HEK293 (cell line): ENCODE measurements at regions not wholly inside any gene's neighbourhood (a gene's known extent, or its start where the extent isn't known, plus 50 kb on each side); places are given as distances from the start of the nearest gene placed in this dataset.

ENCODE experiments used
- CTCF ChIA-PET: fragments of 350-600 bp; formaldehyde crosslinking; extraction: SDS; loops from one replicate; lab custom pipeline; 2021; ENCODE audit warnings: antibody characterized with exemption; lab: Yijun Ruan, JAX
- POLR2A ChIA-PET: fragments of 300-600 bp; formaldehyde crosslinking; extraction: SDS; loops from one replicate; lab custom pipeline; 2020; ENCODE audit warnings: antibody characterized with exemption, inconsistent platforms; lab: Yijun Ruan, JAX
- H3K27ac ChIP-seq: fragments of 200-500 bp; sonication (Bioruptor generic); 2 replicates; pipeline ENCODE4 v1.5.1; 2014; ENCODE audit warnings: low read depth, low read length, control low read depth, inconsistent platforms; ENCODE audit errors: extremely low read depth
- H3K36me3 ChIP-seq, 2 experiments: fragments of 200-500 bp in 1 of 2; sonication (Bioruptor generic) in 1 of 2; 1 replicate in 1 of 2; 2 replicates in 1 of 2; pipeline ENCODE4 v1.5.1; 2014 to 2017; ENCODE audit warnings: inconsistent platforms in 2 of 2, low read length in 2 of 2; ENCODE audit not compliant: control insufficient read depth in 2 of 2, insufficient read depth in 1 of 2
- H3K4me1 ChIP-seq: fragments of 200-500 bp; sonication (Bioruptor generic); 2 replicates; pipeline ENCODE4 v1.5.1; 2014; ENCODE audit warnings: mild to moderate bottlenecking, low read length, inconsistent platforms; ENCODE audit not compliant: control insufficient read depth, insufficient read depth
- H3K4me3 ChIP-seq: 2 replicates; pipeline ENCODE4 v1.5.1; 2011; ENCODE audit warnings: low read depth, mild to moderate bottlenecking, control low read depth, low read length, moderate library complexity
- H3K9me3 ChIP-seq: fragments of 200-500 bp; sonication (Bioruptor generic); 2 replicates; pipeline ENCODE4 v1.5.1; 2014; ENCODE audit warnings: low read depth, low read length, inconsistent platforms; ENCODE audit not compliant: control insufficient read depth, insufficient read depth
- ELK4 ChIP-seq: IDR thresholded peaks from 2 replicates; pipeline ENCODE4 v1.6.1; 2011; ENCODE audit warnings: mild to moderate bottlenecking, low read depth, low read length, borderline replicate concordance
- IKZF3 ChIP-seq: fragments of 450-650 bp; IDR thresholded peaks from 2 replicates; pipeline ENCODE4 v1.5.0; 2018; ENCODE audit warnings: missing biosample characterization, mild to moderate bottlenecking, missing genetic modification characterization, moderate library complexity
- PBX3 ChIP-seq: sonication (generic); formaldehyde crosslinking; IDR thresholded peaks from 2 replicates; pipeline ENCODE4 v1.8.1; 2022; ENCODE audit warnings: mild to moderate bottlenecking, moderate library complexity, missing genetic modification reagents
- REPIN1 ChIP-seq: fragments of 450-650 bp; formaldehyde crosslinking; IDR thresholded peaks from 2 replicates; pipeline ENCODE4 v1.5.1; 2017; ENCODE audit warnings: missing biosample characterization, missing genetic modification characterization, low read depth
- SP2 ChIP-seq: fragments of 450-650 bp; formaldehyde crosslinking; IDR thresholded peaks from 2 replicates; pipeline ENCODE4 v1.5.1; 2016; ENCODE audit warnings: missing biosample characterization, missing genetic modification characterization
- ZBTB10 ChIP-seq: fragments of 450-650 bp; formaldehyde crosslinking; IDR thresholded peaks from 2 replicates; pipeline ENCODE4 v1.5.1; 2016; ENCODE audit warnings: missing biosample characterization, missing genetic modification characterization
- ZFP41 ChIP-seq: fragments of 450-650 bp; formaldehyde crosslinking; IDR thresholded peaks from 2 replicates; pipeline ENCODE4 v1.5.1; 2016; ENCODE audit warnings: missing biosample characterization, missing genetic modification characterization, borderline replicate concordance
- ZNF157 ChIP-seq: fragments of 450-650 bp; formaldehyde crosslinking; IDR thresholded peaks from 2 replicates; pipeline ENCODE4 v1.5.1; 2016; ENCODE audit warnings: missing biosample characterization, missing genetic modification characterization
- ZNF248 ChIP-seq: fragments of 450-650 bp; formaldehyde crosslinking; IDR thresholded peaks from 2 replicates; pipeline ENCODE4 v1.5.1; 2017; ENCODE audit warnings: missing biosample characterization, missing genetic modification characterization
- ZNF394 ChIP-seq: fragments of 450-650 bp; formaldehyde crosslinking; IDR thresholded peaks from 2 replicates; pipeline ENCODE4 v1.5.1; 2016; ENCODE audit warnings: missing biosample characterization, missing genetic modification characterization, mild to moderate bottlenecking, moderate library complexity, borderline replicate concordance
- ZNF433 ChIP-seq: fragments of 450-650 bp; formaldehyde crosslinking; IDR thresholded peaks from 2 replicates; pipeline ENCODE4 v1.5.1; 2016; ENCODE audit warnings: missing biosample characterization, missing genetic modification characterization, low read depth
- ZNF529 ChIP-seq: fragments of 450-650 bp; formaldehyde crosslinking; IDR thresholded peaks from 2 replicates; pipeline ENCODE4 v1.5.1; 2017; ENCODE audit warnings: missing genetic modification characterization, missing biosample characterization; ENCODE audit not compliant: insufficient replicate concordance
- ZNF544 ChIP-seq: fragments of 450-650 bp; formaldehyde crosslinking; IDR thresholded peaks from 2 replicates; pipeline ENCODE4 v1.5.0; 2017; ENCODE audit warnings: missing biosample characterization, missing genetic modification characterization
- ZNF623 ChIP-seq: fragments of 450-650 bp; formaldehyde crosslinking; IDR thresholded peaks from 2 replicates; pipeline ENCODE4 v1.5.1; 2016; ENCODE audit warnings: missing biosample characterization, missing genetic modification characterization
- ZNF785 ChIP-seq: fragments of 450-650 bp; formaldehyde crosslinking; IDR thresholded peaks from 2 replicates; pipeline ENCODE4 v1.5.1; 2016; ENCODE audit warnings: missing biosample characterization, missing genetic modification characterization
- ZSCAN16 ChIP-seq: fragments of 450-650 bp; formaldehyde crosslinking; IDR thresholded peaks from 2 replicates; pipeline ENCODE4 v1.5.1; 2016; ENCODE audit warnings: missing biosample characterization, missing genetic modification characterization
- TF ChIP-seq, protein P1 (sequence below): fragments of 450-650 bp; formaldehyde crosslinking; IDR thresholded peaks from 2 replicates; pipeline ENCODE4 v1.5.1; 2016; ENCODE audit warnings: missing biosample characterization, missing genetic modification characterization
- TF ChIP-seq, protein P2 (sequence below): fragments of 450-650 bp; formaldehyde crosslinking; IDR thresholded peaks from 2 replicates; pipeline ENCODE4 v1.5.1; 2016; ENCODE audit warnings: missing biosample characterization, missing genetic modification characterization
- TF ChIP-seq, protein P3 (sequence below): fragments of 450-650 bp; formaldehyde crosslinking; IDR thresholded peaks from 2 replicates; pipeline ENCODE4 v1.5.1; 2016; ENCODE audit warnings: missing biosample characterization, missing genetic modification characterization

DNA sequence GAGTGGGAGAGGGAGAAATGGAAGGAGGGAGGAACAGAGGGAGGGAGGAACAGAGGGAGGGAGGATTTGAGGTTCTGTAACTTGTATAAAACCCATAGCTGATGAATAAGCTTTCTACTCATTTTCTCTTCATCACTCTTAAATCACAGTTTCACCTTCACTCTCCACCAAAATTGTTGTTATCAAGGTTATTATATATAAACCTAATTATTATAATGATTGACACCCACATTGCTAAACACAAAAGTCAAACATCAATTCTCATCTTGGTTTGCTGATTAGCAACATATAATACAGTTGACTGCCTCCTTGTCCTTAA lies 229.0 kb upstream of the PAPPA start:
- Histone ChIP-seq H3K27ac (no peak overlapping the region), H3K36me3 (no peaks in the 10 kb centered on the region), H3K9me3 (no peaks in the 10 kb centered on the region), H3K4me1 (peaks cover 5% of the 10 kb centered on the region; the same call in 1 of the 2 replicates), H3K4me3 (no peak overlapping the region)
- ChIA-PET POLR2A (no interaction called here), CTCF (interaction anchor here (0.7 kb wide), 1 partner anchor 220 kb away, joined by 3 read pairs; no protein-coding TSS in a partner anchor)
- TF ChIP-seq IKZF3 (tag by site-specific recombination) (no peak), SP2 (no peak), ELK4 (no peak), ZNF394 (tag by site-specific recombination) (no peak), REPIN1 (tag by site-specific recombination) (no peak), ZNF529 (no peak), ZNF544 (tag by site-specific recombination) (no peak), ZNF433 (tag by site-specific recombination) (no peak), ZBTB10 (no peak), ZNF623 (tag by site-specific recombination) (no peak), ZSCAN16 (tag by site-specific recombination) (no peak), ZFP41 (tag by site-specific recombination) (no peak), ZNF248 (no peak), ZNF785 (tag by site-specific recombination) (no peak), ZNF157 (tag by site-specific recombination) (no peak), PBX3 (CRISPR knock-in tag) (no peak)
- TF ChIP-seq, protein P1, sequence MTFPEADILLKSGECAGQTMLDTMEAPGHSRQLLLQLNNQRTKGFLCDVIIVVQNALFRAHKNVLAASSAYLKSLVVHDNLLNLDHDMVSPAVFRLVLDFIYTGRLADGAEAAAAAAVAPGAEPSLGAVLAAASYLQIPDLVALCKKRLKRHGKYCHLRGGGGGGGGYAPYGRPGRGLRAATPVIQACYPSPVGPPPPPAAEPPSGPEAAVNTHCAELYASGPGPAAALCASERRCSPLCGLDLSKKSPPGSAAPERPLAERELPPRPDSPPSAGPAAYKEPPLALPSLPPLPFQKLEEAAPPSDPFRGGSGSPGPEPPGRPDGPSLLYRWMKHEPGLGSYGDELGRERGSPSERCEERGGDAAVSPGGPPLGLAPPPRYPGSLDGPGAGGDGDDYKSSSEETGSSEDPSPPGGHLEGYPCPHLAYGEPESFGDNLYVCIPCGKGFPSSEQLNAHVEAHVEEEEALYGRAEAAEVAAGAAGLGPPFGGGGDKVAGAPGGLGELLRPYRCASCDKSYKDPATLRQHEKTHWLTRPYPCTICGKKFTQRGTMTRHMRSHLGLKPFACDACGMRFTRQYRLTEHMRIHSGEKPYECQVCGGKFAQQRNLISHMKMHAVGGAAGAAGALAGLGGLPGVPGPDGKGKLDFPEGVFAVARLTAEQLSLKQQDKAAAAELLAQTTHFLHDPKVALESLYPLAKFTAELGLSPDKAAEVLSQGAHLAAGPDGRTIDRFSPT (tag by site-specific recombination): no peak
- TF ChIP-seq, protein P2, sequence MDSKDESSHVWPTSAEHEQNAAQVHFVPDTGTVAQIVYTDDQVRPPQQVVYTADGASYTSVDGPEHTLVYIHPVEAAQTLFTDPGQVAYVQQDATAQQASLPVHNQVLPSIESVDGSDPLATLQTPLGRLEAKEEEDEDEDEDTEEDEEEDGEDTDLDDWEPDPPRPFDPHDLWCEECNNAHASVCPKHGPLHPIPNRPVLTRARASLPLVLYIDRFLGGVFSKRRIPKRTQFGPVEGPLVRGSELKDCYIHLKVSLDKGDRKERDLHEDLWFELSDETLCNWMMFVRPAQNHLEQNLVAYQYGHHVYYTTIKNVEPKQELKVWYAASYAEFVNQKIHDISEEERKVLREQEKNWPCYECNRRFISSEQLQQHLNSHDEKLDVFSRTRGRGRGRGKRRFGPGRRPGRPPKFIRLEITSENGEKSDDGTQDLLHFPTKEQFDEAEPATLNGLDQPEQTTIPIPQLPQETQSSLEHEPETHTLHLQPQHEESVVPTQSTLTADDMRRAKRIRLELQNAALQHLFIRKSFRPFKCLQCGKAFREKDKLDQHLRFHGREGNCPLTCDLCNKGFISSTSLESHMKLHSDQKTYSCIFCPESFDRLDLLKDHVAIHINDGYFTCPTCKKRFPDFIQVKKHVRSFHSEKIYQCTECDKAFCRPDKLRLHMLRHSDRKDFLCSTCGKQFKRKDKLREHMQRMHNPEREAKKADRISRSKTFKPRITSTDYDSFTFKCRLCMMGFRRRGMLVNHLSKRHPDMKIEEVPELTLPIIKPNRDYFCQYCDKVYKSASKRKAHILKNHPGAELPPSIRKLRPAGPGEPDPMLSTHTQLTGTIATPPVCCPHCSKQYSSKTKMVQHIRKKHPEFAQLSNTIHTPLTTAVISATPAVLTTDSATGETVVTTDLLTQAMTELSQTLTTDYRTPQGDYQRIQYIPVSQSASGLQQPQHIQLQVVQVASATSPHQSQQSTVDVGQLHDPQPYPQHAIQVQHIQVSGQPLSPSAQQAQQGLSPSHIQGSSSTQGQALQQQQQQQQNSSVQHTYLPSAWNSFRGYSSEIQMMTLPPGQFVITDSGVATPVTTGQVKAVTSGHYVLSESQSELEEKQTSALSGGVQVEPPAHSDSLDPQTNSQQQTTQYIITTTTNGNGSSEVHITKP (tag by site-specific recombination): no peak
- TF ChIP-seq, protein P3, sequence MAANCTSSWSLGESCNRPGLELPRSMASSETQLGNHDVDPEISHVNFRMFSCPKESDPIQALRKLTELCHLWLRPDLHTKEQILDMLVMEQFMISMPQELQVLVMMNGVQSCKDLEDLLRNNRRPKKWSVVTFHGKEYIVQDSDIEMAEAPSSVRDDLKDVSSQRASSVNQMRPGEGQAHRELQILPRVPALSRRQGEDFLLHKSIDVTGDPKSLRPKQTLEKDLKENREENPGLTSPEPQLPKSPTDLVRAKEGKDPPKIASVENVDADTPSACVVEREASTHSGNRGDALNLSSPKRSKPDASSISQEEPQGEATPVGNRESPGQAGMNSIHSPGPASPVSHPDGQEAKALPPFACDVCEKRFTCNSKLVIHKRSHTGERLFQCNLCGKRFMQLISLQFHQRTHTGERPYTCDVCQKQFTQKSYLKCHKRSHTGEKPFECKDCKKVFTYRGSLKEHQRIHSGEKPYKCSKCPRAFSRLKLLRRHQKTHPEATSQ (tag by site-specific recombination): no peak
